Daoy (cell line): ENCODE measurements at regions not wholly inside any gene's neighbourhood (a gene's known extent, or its start where the extent isn't known, plus 50 kb on each side); places are given as distances from the start of the nearest gene placed in this dataset.

ENCODE experiments used
- DNase-seq: peaks from one replicate; pipeline ENCODE4 v3.0.0-alpha.2; 2015; ENCODE audit warnings: low read depth

DNA sequence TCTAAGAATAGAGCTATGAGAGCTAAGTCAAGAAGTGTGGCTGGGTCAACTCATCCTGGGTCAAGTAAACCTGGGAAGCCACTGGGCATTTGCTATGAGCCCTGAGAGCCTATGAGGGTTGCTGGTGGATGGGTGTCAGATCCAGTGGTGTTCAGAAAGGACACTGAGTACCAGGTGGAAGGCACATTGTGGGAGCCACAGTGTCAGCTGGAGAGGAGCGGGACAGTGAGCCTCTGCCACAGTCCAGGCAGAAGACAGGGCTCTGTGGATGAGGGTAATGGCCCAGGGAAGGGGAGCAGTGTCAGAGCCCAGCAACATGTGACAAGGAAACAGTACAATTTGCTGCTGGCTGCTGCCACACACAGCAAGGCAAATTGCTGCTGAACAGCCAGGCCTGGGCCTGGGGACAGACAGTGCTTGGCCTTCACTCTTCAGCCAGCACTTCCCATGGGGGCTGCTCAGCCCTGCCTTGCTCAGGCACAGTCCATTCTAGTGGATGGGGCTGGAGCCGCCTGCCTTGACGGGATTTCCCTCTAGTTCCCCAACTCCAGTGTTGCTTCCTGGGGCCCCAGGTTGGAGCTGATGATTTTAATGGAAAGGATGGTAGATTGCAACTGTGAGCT lies 90.9 kb upstream of the CHST15 start:
- no peak for DNase-seq

DNA sequence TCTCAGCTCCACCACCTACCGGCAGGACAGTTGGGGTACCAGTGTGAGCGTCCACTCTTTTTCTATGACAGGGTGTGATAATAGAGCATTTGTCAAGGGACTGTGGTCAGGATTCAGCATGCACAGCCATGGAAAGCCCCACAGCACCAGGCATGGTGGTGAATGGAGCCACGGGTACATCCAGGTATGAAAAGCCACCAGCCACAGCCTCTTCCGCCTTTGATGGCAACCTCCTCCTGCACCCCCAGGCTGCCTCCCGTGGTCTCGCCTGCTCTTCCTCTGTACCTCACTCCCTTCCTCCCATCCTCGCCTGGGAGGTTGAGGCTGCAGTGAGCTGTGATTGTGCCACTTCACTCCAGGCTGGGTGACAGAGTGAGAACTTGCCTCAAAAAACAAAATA lies 90.2 kb upstream of the CHST15 start:
- no peak for DNase-seq

DNA sequence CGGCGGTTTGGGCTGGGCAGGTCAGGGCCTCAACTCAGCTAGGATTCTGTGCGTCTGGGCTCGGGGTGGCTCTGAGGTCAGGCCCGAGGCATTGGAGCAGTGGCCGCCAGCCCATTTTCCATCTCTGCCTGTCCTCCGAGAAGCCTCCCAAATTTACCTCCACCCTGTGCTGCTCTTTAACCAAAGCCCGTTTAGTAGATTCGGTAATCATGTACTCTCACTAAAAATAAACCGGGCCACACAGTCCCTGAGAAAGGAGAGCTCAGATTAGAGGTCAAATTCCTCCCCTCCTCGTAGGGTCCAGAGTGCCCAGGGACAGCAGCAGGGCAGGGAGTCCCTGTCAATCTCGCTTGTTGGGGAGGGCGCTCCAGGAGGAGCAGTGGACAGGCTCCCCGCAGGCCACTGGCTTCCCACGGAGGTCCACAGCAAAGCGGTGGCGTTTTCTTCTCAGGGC lies 88.7 kb upstream of the CHST15 start:
- no peak for DNase-seq

- DNase-seq = no peak
Measured at GRCh38 chr10:124181656-124182055, 88.3 kb upstream of the CHST15 start.

GRCh38 chr10:124180947-124181549 lies 87.7 kb upstream of the CHST15 start:
- peak; percentile 80 for DNase-seq

GRCh38 chr10:124180044-124180745 lies 86.8 kb upstream of the CHST15 start:
- DNase-seq = no peak

DNA sequence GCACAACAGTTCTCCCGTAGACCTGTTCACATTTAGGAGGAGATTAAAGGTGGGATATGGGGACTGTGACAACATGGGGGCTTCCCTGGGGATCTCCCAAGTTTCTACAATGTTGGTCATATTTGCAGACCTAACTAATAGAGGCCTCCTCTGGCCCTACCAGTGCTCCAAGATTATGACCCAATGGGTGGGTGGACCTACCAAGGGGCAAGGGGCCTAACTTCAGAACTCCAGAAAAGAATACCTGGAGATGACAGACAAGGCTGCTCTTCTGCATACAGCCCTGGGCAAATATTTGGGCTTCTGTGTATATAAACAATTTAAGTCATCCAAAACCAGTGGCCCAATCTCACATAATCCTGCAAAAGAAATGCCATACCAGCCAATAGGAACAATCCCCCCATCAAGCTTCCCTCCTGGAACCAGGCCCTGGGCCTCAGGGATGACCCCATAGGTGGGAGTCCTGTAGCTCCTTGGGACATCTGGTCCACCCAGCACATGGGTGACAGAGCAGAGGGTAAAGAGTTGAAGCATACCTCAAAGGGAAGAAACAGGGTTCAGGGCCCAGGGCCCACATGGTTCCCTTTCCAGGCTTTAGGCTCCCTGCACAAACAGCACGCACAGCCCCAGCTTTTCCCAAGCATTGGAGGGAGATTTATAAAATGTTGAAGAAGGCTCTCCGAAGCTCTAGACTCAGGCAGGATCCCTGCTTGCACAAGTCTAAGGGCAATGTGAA lies 86.1 kb upstream of the CHST15 start:
- no peak for DNase-seq

GRCh38 chr10:124177180-124177518 lies 83.8 kb upstream of the CHST15 start:
- no peak for DNase-seq

DNA sequence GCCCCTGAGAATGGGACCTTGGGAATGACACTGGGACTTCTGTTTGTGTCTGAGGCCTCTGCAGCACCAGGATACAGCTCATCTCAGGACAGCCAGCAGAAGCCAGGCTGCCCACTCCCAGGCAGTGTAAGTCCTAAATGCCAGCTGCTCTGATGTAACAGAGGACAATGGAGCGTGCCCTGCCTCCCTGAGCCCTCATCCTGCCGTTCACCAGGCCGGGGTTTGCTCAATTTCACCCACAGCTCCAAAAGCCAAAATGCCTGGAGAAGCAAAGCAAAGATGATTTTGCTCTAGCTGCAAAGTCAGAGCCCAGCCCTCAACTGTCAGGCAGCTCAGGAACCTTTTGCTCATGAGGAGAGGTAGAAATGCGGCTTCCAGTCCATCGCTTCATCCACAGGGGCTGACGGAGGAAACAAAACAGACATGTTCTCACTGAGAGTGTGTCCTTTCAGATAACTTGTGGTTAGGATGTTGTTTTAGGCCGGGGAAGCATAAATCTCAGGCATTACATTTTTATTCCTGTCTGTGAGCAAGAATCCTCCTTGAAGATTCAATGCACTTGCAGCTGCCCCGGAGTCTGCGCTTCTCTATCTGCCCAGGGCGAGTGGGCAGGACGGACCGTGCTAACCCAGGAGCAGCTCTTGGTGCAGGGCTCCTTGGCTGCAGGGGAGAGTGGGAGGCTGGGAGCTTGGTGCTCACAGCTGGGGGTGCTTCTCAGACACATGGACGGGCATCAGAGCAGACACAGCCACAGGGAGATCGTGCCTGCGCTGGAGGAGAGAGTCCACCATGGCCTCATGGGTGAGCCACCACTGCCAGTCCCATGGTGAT lies 83.2 kb upstream of the CHST15 start:
- peak; percentile 60 for DNase-seq

- DNase-seq = no peak
Measured at GRCh38 chr10:124175701-124176348, 82.4 kb upstream of the CHST15 start.

DNA sequence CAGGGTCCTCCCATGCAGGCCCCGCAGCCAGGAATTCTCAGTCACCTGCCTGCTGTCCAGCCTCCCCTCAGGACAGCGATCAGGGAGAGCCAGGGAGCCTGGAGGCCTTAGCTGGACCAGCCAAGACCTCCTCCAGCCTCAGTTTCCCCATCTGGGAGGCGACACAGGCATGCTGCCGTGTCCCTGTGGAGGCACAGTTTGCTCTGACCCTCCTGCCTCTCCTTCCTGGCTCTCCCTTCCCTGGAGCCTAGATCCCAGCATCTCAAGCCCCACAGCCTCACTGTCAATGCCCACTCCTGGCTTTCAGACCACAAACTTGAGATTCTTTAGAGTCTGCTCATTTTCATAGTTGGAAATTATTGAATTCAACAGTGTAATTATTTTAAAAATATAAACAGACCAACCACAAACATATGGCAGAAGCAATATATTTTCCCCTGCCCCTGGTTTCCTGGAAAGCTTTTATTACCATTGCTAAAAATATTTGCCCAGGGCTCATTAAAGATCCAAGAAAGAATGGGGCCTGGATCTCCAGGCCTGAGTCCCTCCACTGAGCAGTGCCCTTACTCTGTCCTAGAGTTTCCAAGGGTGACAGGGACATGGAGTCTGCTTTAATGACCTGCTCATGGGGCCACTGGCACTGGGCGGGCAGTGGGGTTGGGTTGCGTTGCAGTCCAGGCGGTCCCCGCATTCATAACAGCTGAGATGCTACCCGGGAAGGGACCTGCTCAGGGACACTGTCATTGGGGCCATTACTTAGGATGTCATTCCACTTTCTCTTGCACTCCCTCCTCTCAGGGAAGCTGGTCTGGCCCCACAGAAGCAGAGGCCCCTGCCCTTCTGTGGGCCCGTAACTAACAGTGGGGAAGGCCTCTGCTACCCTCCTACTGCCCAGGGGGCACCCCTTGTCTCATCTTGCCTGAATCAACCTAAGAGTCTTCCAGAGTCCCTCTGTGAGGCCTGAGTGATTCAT lies 81.6 kb upstream of the CHST15 start:
- DNase-seq = no peak

DNA sequence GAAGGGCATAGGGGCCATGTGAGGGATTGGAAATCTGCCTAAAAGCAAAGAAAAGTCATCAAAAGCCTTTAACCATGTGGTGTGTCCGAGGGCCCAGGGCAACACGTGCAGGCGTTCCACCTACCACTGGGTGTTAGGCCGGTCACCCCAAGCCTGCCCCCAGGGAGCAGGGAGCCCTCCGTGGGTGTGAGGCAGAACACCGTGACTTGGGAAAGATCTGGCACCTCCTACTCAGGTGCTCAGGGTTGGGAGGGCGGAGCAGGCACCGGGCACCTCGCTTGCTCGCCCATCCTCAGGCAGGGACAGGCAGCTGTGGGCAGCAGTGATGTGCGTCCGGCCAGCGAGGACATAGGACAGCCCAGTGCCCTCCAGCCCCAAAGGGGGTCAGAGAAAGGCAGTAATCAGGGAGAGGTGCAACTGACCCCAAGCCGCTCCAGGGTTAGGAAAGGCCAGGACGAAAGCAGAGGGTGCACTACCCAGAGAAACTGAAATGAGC lies 80.7 kb upstream of the CHST15 start:
- no peak for DNase-seq

DNA sequence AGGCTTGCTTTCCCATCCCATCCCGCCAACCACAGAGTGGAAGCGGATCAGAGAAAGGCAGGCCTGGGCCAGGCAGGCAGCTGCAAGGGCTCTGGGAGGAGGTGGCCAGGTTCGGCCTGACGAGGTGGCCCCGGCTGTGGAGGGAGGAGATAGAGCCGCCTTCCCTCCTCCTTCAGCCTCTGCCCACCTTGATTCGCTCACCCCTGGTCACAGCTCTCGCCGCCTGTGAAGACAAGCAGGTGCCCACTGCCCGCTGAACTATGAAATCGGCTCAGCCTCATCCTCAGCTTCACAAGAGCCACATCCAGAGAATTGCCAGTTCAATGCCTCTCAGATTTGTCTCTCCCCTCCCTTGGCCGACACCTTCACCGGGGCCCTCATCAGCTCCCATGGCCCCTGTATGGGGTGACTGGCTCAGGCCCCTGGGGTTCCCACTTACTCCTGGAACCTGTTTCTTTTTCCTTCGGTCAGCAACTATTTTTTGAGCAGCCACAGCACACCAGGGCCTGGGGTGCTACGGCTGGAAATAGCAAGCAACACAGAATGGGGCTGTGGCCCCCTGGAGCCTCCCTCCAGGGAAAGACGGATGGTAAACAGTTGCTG lies 80.0 kb upstream of the CHST15 start:
- DNase-seq = no peak

- no peak for DNase-seq
Measured at GRCh38 chr10:124172181-124172916, 79.0 kb upstream of the CHST15 start.

- DNase-seq = no peak
Measured at GRCh38 chr10:124171561-124171960, 78.2 kb upstream of the CHST15 start.

DNA sequence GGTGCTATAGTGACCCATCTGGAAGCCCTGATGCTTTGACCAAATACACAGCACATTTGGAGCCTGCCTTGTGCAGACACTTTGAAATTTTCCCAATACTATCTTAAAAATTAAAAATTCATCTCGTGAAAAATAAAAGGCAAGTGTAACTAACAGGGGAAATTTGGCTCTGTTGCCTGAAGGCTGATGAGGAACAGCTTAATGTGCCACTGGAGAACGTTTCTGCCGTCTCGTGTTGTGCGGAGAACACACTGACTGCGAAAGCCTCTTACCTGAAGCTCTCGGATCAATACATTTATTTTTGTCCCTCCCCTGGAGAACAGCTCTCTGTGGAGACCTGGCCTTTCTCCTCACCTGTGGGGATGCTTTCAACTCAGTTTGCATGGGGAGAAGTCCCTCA lies 77.2 kb upstream of the CHST15 start:
- no peak for DNase-seq

GRCh38 chr10:124168991-124169802 lies 75.8 kb upstream of the CHST15 start:
- no peak for DNase-seq

- DNase-seq = no peak
Measured at GRCh38 chr10:124168581-124168980, 75.2 kb upstream of the CHST15 start.
